Astrocyte (in vitro differentiated cells and primary cell): ENCODE measurements at regions not wholly inside any gene's neighbourhood (a gene's known extent, or its start where the extent isn't known, plus 50 kb on each side); places are given as distances from the start of the nearest gene placed in this dataset.

ENCODE experiments used
- DNase-seq: peaks from one replicate; pipeline ENCODE4 v3.0.0-alpha.2; 2010; ENCODE audit warnings: low read depth
- FAIRE-seq: peaks from 2 replicates; lab custom pipeline; 2011; peaks lifted over from hg19 to GRCh38; lab: Jason Lieb, UNC
- H2AFZ ChIP-seq: 2 replicates; pipeline ENCODE4 v1.6.0; 2012; ENCODE audit warnings: low read depth, low read length, inconsistent platforms
- H3K27ac ChIP-seq: 2 replicates; pipeline ENCODE4 v1.5.1; 2011; ENCODE audit warnings: low read depth, low read length, inconsistent platforms
- H3K27me3 ChIP-seq: 2 replicates; pipeline ENCODE4 v1.6.0; 2011; ENCODE audit warnings: low read length, inconsistent platforms; ENCODE audit not compliant: insufficient read depth
- H3K36me3 ChIP-seq: 2 replicates; pipeline ENCODE4 v1.5.1; 2011; ENCODE audit warnings: low read length, inconsistent platforms; ENCODE audit not compliant: insufficient read depth
- H3K4me1 ChIP-seq: 2 replicates; pipeline ENCODE4 v1.5.1; 2011; ENCODE audit warnings: low read length, inconsistent platforms; ENCODE audit not compliant: insufficient read depth
- H3K4me2 ChIP-seq: 2 replicates; pipeline ENCODE4 v1.6.0; 2012; ENCODE audit warnings: low read length, inconsistent platforms
- H3K4me3 ChIP-seq: 2 replicates; pipeline ENCODE4 v1.5.1; 2011; ENCODE audit warnings: low read depth, mild to moderate bottlenecking, low read length, inconsistent platforms; ENCODE audit not compliant: insufficient read depth
- H3K79me2 ChIP-seq: 2 replicates; pipeline ENCODE4 v1.6.0; 2012; ENCODE audit warnings: mild to moderate bottlenecking, low read length, inconsistent platforms; ENCODE audit not compliant: insufficient read depth
- H3K9ac ChIP-seq: 2 replicates; pipeline ENCODE4 v1.6.0; 2012; ENCODE audit warnings: mild to moderate bottlenecking, low read length, inconsistent platforms
- H3K9me3 ChIP-seq: 2 replicates; pipeline ENCODE4 v1.5.1; 2012; ENCODE audit warnings: low read depth, mild to moderate bottlenecking, low read length, inconsistent platforms; ENCODE audit not compliant: insufficient read depth
- H4K20me1 ChIP-seq: 2 replicates; pipeline ENCODE4 v1.6.0; 2012; ENCODE audit warnings: low read length, inconsistent platforms; ENCODE audit not compliant: insufficient read depth
- H3K27ac Mint-ChIP-seq: one replicate; pipeline ENCODE4 v1.8.0; 2021; ENCODE audit warnings: mild to moderate bottlenecking, mixed read lengths; ENCODE audit not compliant: unreplicated experiment
- H3K27me3 Mint-ChIP-seq: one replicate; pipeline ENCODE4 v1.8.0; 2021; ENCODE audit warnings: low read depth, mixed read lengths; ENCODE audit not compliant: unreplicated experiment
- H3K36me3 Mint-ChIP-seq: one replicate; pipeline ENCODE4 v1.8.0; 2021; ENCODE audit warnings: low read depth, mixed read lengths; ENCODE audit not compliant: unreplicated experiment
- H3K4me1 Mint-ChIP-seq: one replicate; pipeline ENCODE4 v1.8.0; 2021; ENCODE audit warnings: low read depth, mixed read lengths; ENCODE audit not compliant: unreplicated experiment
- H3K4me3 Mint-ChIP-seq: one replicate; pipeline ENCODE4 v1.8.0; 2021; ENCODE audit warnings: mild to moderate bottlenecking, moderate library complexity, mixed read lengths; ENCODE audit not compliant: unreplicated experiment
- H3K9me3 Mint-ChIP-seq: one replicate; pipeline ENCODE4 v1.8.0; 2021; ENCODE audit warnings: mild to moderate bottlenecking, mixed read lengths; ENCODE audit not compliant: unreplicated experiment
- EZH2 ChIP-seq: IDR thresholded peaks from 2 replicates; pipeline ENCODE4 v1.6.1; 2012; ENCODE audit warnings: mild to moderate bottlenecking, low read length, inconsistent platforms; ENCODE audit not compliant: insufficient read depth
- TF ChIP-seq, protein P1 (sequence below): IDR thresholded peaks from 2 replicates; pipeline ENCODE4 v1.5.1; 2011; ENCODE audit warnings: low read depth, mild to moderate bottlenecking, inconsistent platforms, low read length, moderate library complexity; ENCODE audit not compliant: insufficient read depth

DNA sequence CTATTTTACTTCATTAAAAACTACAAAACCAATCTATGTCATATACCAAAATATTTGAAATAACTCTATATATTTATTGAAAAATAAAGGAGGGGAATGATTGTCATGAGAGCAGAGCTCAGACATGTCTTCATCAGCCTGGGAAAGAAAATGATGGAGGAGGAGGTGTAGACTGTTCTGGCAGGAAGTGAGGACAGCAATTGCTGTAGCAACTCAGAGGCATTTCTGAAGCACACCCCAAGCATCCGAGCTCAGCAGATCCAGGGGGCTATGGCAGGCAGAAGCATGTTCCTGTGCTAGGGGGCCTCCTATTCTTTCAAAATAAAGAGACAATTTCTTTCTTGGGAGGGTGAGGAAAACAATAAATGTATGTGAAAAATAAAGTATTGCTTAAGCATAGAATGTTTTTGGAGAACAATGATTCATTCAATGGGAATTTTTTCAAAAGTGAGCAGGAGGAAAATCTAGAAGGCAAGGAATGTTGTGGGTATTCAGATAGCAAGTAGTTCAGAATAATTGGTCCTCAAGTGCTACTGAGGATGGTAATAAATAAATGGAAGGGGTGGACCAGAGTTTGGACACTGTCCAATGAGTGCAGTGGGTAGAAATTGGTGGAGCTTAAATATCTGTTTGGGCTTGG lies 383.4 kb downstream of the CDH11 start:
- peaks cover 7% of the 10 kb centered on the region for H3K4me1 Mint-ChIP-seq
- H3K4me1 ChIP-seq: peaks cover 4% of the 10 kb centered on the region
- no peaks in the 10 kb centered on the region for H3K79me2 ChIP-seq
- peak overlapping the region; percentile 91 for H3K27ac Mint-ChIP-seq
- H3K9me3 Mint-ChIP-seq: peaks cover 2% of the 10 kb centered on the region
- peak overlapping the region; percentile 16 for H2AFZ ChIP-seq
- no peak for TF ChIP-seq EZH2
- TF ChIP-seq, protein P1, sequence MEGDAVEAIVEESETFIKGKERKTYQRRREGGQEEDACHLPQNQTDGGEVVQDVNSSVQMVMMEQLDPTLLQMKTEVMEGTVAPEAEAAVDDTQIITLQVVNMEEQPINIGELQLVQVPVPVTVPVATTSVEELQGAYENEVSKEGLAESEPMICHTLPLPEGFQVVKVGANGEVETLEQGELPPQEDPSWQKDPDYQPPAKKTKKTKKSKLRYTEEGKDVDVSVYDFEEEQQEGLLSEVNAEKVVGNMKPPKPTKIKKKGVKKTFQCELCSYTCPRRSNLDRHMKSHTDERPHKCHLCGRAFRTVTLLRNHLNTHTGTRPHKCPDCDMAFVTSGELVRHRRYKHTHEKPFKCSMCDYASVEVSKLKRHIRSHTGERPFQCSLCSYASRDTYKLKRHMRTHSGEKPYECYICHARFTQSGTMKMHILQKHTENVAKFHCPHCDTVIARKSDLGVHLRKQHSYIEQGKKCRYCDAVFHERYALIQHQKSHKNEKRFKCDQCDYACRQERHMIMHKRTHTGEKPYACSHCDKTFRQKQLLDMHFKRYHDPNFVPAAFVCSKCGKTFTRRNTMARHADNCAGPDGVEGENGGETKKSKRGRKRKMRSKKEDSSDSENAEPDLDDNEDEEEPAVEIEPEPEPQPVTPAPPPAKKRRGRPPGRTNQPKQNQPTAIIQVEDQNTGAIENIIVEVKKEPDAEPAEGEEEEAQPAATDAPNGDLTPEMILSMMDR: no peak
- DNase-seq: peak; percentile 86
- no peaks in the 10 kb centered on the region for H3K36me3 Mint-ChIP-seq
- no peak overlapping the region for H3K4me3 Mint-ChIP-seq
- H3K4me3 ChIP-seq: no peak overlapping the region
- peak overlapping the region; percentile 82 for H3K27ac ChIP-seq
- H3K36me3 ChIP-seq: no peaks in the 10 kb centered on the region
- no peaks in the 10 kb centered on the region for H3K27me3 ChIP-seq
- H4K20me1 ChIP-seq: no peaks in the 10 kb centered on the region
- H3K27me3 Mint-ChIP-seq: no peaks in the 10 kb centered on the region
- H3K4me2 ChIP-seq: peak overlapping the region; percentile 35
- no peak for FAIRE-seq
- no peaks in the 10 kb centered on the region for H3K9me3 ChIP-seq
- H3K9ac ChIP-seq: no peak overlapping the region

DNA sequence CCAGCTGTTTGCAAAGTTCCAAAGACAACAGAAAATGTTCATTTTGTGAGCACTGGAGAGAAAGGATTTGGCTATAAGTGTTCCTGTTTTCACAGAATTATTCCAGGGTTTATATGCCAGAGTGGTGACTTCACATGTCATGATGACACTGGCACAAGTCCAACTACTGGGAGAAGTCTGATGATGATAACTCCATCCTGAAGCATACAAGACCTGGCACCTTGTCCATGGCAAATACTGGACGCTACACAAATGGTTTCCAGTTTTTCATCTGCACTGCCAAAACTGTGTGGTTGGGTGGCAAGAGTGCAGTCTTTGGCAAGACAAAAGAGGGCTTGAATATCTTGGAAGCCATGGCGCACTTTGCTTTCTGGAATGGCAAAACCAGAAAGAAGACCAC lies 385.0 kb downstream of the CDH11 start:
- FAIRE-seq: peak; percentile 70
- H2AFZ ChIP-seq: no peak overlapping the region
- H3K79me2 ChIP-seq: no peaks in the 10 kb centered on the region
- H4K20me1 ChIP-seq: no peaks in the 10 kb centered on the region
- no peak overlapping the region for H3K27ac ChIP-seq
- peaks cover 4% of the 10 kb centered on the region for H3K4me1 ChIP-seq
- no peaks in the 10 kb centered on the region for H3K27me3 ChIP-seq
- H3K4me1 Mint-ChIP-seq: peaks cover 7% of the 10 kb centered on the region
- TF ChIP-seq, protein P1: no peak
- no peak overlapping the region for H3K4me3 ChIP-seq
- H3K27ac Mint-ChIP-seq: no peak overlapping the region
- no peak for DNase-seq
- H3K27me3 Mint-ChIP-seq: no peaks in the 10 kb centered on the region
- H3K9ac ChIP-seq: no peak overlapping the region
- no peak overlapping the region for H3K4me3 Mint-ChIP-seq
- H3K36me3 Mint-ChIP-seq: no peaks in the 10 kb centered on the region
- H3K36me3 ChIP-seq: no peaks in the 10 kb centered on the region
- H3K4me2 ChIP-seq: no peak overlapping the region
- no peaks in the 10 kb centered on the region for H3K9me3 ChIP-seq
- peaks cover 2% of the 10 kb centered on the region for H3K9me3 Mint-ChIP-seq

DNA sequence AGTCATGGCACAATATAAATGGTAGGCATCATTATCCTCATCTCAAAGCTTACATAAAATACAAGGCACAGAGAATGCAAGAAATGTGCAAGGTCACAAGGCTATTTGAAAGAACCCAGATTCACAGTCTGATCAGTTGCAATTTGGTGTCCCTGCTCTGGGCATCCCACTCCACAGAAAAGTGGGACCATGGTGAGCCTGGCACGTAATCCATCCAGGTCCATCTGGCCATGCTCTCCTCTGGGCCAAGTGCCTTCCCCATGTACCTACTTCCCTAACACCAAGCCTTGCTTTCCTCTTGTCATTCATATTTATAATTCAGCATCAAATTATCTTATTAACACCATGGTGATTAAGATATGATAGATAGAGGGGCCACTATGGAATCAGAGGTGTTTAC lies 390.0 kb downstream of the CDH11 start:
- H3K9ac ChIP-seq: no peak overlapping the region
- Mint-ChIP-seq H3K36me3 (no peaks in the 10 kb centered on the region), H3K27ac (no peak overlapping the region), H3K9me3 (no peaks in the 10 kb centered on the region), H3K27me3 (no peaks in the 10 kb centered on the region), H3K4me3 (no peak overlapping the region), H3K4me1 (no peaks in the 10 kb centered on the region)
- H3K36me3 ChIP-seq: no peaks in the 10 kb centered on the region
- no peak for FAIRE-seq
- no peaks in the 10 kb centered on the region for H4K20me1 ChIP-seq
- DNase-seq: no peak
- no peaks in the 10 kb centered on the region for H3K9me3 ChIP-seq
- H3K79me2 ChIP-seq: no peaks in the 10 kb centered on the region
- no peak overlapping the region for H3K4me2 ChIP-seq
- no peaks in the 10 kb centered on the region for H3K27me3 ChIP-seq
- H3K27ac ChIP-seq: no peak overlapping the region
- no peak overlapping the region for H3K4me3 ChIP-seq
- H3K4me1 ChIP-seq: no peaks in the 10 kb centered on the region
- no peak for TF ChIP-seq EZH2
- TF ChIP-seq, protein P1: no peak
- no peak overlapping the region for H2AFZ ChIP-seq
